ENCODE measurements at regions not wholly inside any gene's neighbourhood (a gene's known extent, or its start where the extent isn't known, plus 50 kb on each side); places are given as distances from the start of the nearest gene placed in this dataset.

DNA sequence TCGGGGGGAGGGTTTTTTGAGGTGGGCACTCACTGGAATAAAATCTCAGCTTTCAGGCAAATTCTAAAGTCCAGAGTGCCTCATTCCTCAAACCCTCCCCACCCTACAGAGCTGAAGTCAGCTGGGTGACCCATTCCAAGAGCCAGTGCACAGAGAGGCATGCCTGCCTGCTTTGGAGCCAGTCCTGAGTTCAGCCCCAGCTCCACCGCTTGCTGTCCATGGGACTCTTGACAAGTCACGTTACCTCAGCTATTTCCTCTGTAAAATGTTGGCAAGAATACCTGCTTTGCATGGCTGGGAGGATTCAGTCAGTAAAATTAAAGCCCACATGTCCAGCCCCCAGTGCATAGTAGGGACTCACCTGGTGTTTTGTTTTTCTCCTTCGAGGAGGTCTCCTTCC lies 125.9 kb upstream of the PJA1 start:
- H3K4me3 ChIP-seq (ENCODE audit: low read length), result no peak overlapping the region
- H3K79me2 ChIP-seq (ENCODE audit: low read length), result no peaks in the 10 kb centered on the region
- H3K27me3 ChIP-seq (ENCODE audit: low read depth, low read length), result no peaks in the 10 kb centered on the region
- TF ChIP-seq, protein P1, sequence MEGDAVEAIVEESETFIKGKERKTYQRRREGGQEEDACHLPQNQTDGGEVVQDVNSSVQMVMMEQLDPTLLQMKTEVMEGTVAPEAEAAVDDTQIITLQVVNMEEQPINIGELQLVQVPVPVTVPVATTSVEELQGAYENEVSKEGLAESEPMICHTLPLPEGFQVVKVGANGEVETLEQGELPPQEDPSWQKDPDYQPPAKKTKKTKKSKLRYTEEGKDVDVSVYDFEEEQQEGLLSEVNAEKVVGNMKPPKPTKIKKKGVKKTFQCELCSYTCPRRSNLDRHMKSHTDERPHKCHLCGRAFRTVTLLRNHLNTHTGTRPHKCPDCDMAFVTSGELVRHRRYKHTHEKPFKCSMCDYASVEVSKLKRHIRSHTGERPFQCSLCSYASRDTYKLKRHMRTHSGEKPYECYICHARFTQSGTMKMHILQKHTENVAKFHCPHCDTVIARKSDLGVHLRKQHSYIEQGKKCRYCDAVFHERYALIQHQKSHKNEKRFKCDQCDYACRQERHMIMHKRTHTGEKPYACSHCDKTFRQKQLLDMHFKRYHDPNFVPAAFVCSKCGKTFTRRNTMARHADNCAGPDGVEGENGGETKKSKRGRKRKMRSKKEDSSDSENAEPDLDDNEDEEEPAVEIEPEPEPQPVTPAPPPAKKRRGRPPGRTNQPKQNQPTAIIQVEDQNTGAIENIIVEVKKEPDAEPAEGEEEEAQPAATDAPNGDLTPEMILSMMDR (IDR thresholded peaks at IDR 0.05; ENCODE audit: low read depth, low read length), result no peak
- TF ChIP-seq EZH2phosphoT487 (IDR thresholded peaks at IDR 0.05; ENCODE audit: low read depth), result no peak
- no peak overlapping the region for H3K27ac ChIP-seq (ENCODE audit: low read length)
- H2AFZ ChIP-seq (ENCODE audit: low read depth, low read length), result no peak overlapping the region
- H3K9ac ChIP-seq (ENCODE audit: low read length), result no peak overlapping the region
- peaks cover 11% of the 10 kb centered on the region; the same call in 1 of the 2 replicates for H3K4me1 ChIP-seq (ENCODE audit: low read length)
- H3K4me2 ChIP-seq (ENCODE audit: low read length), result no peak overlapping the region
- no peaks in the 10 kb centered on the region for H3K9me3 ChIP-seq (ENCODE audit: insufficient read depth, low read length)
- H4K20me1 ChIP-seq (ENCODE audit: insufficient read depth, low read length), result no peaks in the 10 kb centered on the region
- no peaks in the 10 kb centered on the region for H3K36me3 ChIP-seq (replicated peaks; ENCODE audit: low read depth, low read length)

DNA sequence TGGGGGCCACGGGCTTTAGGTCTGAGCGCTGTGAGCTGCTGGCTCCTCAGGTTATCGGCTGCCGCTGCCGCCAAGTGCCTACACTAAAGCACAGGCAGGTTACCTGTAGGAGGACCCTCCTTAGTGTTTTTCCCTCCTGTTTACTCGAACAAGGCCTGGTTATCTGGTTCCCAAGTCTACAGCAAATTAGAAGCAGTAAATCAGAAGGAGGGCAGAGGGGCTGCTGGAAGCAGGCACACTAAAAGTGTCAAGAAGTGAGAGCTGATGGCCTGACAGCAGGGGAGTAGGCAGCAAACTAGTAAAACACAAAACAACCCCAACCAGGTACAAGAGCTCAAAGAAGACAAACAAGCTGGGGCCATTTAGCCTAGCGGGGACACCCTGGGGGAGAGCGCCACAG lies 125.0 kb upstream of the PJA1 start:
- Histone ChIP-seq H3K4me1 (ENCODE audit: low read length) (peaks cover 8% of the 10 kb centered on the region; the same call in 1 of the 2 replicates), H3K4me3 (ENCODE audit: low read length) (no peak overlapping the region), H3K9me3 (ENCODE audit: insufficient read depth, low read length) (no peaks in the 10 kb centered on the region), H2AFZ (ENCODE audit: low read depth, low read length) (no peak overlapping the region), H4K20me1 (ENCODE audit: insufficient read depth, low read length) (no peaks in the 10 kb centered on the region), H3K27ac (ENCODE audit: low read length) (no peak overlapping the region), H3K36me3 (replicated peaks; ENCODE audit: low read depth, low read length) (no peaks in the 10 kb centered on the region), H3K9ac (ENCODE audit: low read length) (no peak overlapping the region), H3K4me2 (ENCODE audit: low read length) (no peak overlapping the region), H3K27me3 (ENCODE audit: low read depth, low read length) (no peaks in the 10 kb centered on the region), H3K79me2 (ENCODE audit: low read length) (no peaks in the 10 kb centered on the region)
- no peak for TF ChIP-seq EZH2phosphoT487 (IDR thresholded peaks at IDR 0.05; ENCODE audit: low read depth)

- H3K79me2 ChIP-seq (ENCODE audit: low read length), result no peaks in the 10 kb centered on the region
- peaks cover 8% of the 10 kb centered on the region; the same call in 1 of the 2 replicates for H3K4me1 ChIP-seq (ENCODE audit: low read length)
- H2AFZ ChIP-seq (ENCODE audit: low read depth, low read length), result no peak overlapping the region
- H3K27me3 ChIP-seq (ENCODE audit: low read depth, low read length), result no peaks in the 10 kb centered on the region
- H4K20me1 ChIP-seq (ENCODE audit: insufficient read depth, low read length), result no peaks in the 10 kb centered on the region
- H3K9ac ChIP-seq (ENCODE audit: low read length), result no peak overlapping the region
- no peaks in the 10 kb centered on the region for H3K36me3 ChIP-seq (replicated peaks; ENCODE audit: low read depth, low read length)
- H3K4me3 ChIP-seq (ENCODE audit: low read length), result no peak overlapping the region
- no peak overlapping the region for H3K27ac ChIP-seq (ENCODE audit: low read length)
- no peaks in the 10 kb centered on the region for H3K9me3 ChIP-seq (ENCODE audit: insufficient read depth, low read length)
- TF ChIP-seq, protein P1 (IDR thresholded peaks at IDR 0.05; ENCODE audit: low read depth, low read length), result no peak
- TF ChIP-seq EZH2phosphoT487 (IDR thresholded peaks at IDR 0.05; ENCODE audit: low read depth), result no peak
- no peak overlapping the region for H3K4me2 ChIP-seq (ENCODE audit: low read length)
Measured at GRCh38 chrX:69289793-69290123, 124.5 kb upstream of the PJA1 start.

GRCh38 chrX:69289046-69289792 lies 124.0 kb upstream of the PJA1 start:
- Histone ChIP-seq H4K20me1 (ENCODE audit: insufficient read depth, low read length) (no peaks in the 10 kb centered on the region), H3K36me3 (replicated peaks; ENCODE audit: low read depth, low read length) (no peaks in the 10 kb centered on the region), H3K27me3 (ENCODE audit: low read depth, low read length) (no peaks in the 10 kb centered on the region), H3K4me2 (ENCODE audit: low read length) (no peak overlapping the region), H2AFZ (ENCODE audit: low read depth, low read length) (no peak overlapping the region), H3K4me3 (ENCODE audit: low read length) (no peak overlapping the region), H3K9me3 (ENCODE audit: insufficient read depth, low read length) (no peaks in the 10 kb centered on the region), H3K27ac (ENCODE audit: low read length) (no peak overlapping the region), H3K79me2 (ENCODE audit: low read length) (no peaks in the 10 kb centered on the region), H3K4me1 (ENCODE audit: low read length) (peaks cover 8% of the 10 kb centered on the region; the same call in 1 of the 2 replicates), H3K9ac (ENCODE audit: low read length) (no peak overlapping the region)
- TF ChIP-seq, protein P1 (IDR thresholded peaks at IDR 0.05; ENCODE audit: low read depth, low read length), result no peak
- no peak for TF ChIP-seq EZH2phosphoT487 (IDR thresholded peaks at IDR 0.05; ENCODE audit: low read depth)

Measured in OCI-LY3 (cell line).